ENCODE measurements at regions not wholly inside any gene's neighbourhood (a gene's known extent, or its start where the extent isn't known, plus 50 kb on each side); places are given as distances from the start of the nearest gene placed in this dataset.
"Not testable (repeated sequence)": the region's sequence is repeated elsewhere in the genome, so short reads cannot be mapped to it uniquely, and the experiment has no call there.

DNA sequence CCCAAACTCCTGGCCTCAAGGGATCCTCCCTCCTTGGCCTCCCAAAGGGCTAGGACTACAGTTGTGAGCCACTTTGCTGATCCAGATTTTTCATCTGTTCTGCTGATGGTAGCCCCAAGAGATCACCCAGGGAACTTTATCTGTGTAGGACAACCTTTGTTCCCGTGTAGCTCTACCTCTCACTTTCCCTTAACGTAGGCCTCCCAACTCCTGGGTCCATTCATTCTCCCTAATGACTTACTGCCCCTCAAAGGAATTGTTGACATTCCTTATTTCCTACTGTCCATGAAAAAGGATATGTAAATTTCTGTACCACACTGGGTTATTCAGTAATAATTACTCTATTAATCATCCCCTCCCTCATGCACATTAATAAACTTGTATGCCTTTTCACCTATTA, 51.0 kb upstream of the PHF24 start:
- DNase-seq (ENCODE audit: extremely low read depth, low read depth, low spot score) = no peak

DNA sequence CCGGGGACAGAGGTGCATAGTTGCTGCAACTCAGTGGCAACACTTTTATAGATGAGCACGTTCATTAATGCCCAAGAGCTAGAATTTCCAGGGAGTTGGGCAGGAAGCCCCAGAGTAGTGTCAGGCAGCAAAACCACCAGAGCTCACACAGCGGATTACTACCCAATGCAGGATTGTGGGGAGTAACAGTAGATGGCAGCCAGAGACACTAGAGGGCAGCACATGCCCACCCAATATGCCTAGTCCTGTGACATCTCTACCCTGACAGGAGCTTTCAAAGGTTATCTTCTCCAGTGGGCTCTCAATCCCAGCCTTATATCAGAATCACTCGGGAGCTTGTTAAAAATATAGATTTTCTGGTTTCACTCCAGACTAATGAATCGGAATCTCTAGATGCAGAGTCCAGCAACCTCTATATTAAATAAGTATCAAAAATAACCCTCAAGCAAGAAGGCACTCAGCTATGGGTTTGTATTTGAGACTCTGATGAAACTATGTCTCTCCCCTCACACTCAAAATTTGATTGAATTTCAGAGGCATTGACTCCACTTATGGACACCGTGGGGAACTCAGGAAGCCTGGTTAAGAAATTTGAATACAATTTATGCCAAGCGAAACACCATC, 58.4 kb upstream of the PHF24 start:
- peak; percentile 42 for DNase-seq (ENCODE audit: extremely low read depth, low read depth, low spot score)

DNA sequence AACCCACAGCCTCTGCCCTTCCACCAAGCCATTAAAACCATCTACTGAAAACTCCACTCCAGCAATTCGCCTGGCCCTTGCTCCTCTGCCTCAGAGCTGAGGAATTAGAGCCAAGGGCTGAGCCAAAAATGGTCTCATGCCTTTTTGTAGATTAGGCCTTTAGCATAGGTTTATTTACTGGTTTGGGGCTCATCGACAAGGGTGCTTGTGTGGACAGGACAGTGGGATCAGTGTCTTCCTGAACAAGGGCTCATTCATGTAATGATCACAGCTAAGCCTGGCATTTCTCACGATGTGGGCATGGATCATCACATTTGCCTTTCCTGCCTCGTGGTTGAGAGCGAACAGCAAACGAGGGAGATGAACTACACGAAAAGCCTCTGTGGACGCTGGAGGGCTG, 59.2 kb upstream of the PHF24 start:
- DNase-seq (ENCODE audit: extremely low read depth, low read depth, low spot score) = no peak

DNA sequence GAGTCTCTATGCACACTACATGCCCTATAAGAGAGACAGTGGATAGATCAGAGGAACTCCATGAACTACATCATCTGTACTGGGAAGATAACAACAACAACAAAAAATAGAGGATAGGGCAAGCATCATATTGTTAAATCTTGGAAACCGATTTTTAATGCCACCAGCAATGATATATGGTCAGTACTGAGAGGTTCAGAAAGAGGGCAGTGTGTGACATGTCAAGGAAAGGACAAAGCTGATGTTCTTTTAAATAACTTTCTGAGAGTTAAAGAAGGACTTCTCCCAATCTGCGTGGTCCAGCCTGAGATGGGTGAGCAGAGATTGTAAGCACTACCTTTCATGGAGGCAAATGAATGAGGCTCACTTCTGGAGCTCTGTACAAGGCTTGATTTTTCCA, 62.0 kb upstream of the PHF24 start:
- DNase-seq (ENCODE audit: extremely low read depth, low read depth, low spot score) = no peak

DNA sequence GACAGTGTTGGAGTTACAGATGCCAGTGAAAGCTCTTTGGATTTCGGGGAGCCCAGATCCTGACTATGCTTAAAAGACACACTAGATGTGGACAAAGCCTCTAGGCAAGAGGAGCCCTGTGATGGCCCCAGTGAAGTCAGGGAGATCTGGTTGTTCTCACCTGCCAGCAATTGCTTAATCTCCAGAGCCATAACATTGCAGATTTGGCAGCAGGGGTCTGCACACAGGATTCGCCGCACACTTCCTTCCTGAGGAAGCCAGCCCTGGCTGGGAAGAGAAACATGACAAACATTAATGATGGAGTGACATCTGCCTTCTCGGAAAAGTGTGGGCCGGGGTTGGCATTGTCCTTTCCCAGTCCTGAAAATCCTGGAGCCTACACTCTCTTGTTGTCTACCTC, 65.2 kb upstream of the PHF24 start:
- no peak for DNase-seq (ENCODE audit: extremely low read depth, low read depth, low spot score)

DNA sequence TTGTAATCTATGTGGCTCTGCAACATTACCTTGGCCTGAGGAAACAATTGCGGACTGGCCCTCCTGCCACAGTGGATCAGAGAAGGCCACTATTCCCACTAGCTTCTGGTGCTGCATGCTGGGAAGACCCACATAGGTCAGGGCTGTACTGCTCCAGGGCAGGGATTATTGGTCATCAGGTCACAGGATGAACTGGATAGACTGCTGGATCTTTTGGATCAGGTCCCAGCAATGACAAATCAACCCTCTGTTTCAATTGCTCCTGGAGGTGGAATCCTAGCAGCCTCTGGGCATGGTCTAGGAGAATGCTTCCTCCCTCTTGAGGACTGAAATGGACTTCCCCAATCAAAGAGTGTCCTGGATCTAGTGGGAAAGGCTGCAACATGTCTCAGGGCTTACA, 66.7 kb upstream of the PHF24 start:
- DNase-seq (ENCODE audit: extremely low read depth, low read depth, low spot score) = no peak

DNA sequence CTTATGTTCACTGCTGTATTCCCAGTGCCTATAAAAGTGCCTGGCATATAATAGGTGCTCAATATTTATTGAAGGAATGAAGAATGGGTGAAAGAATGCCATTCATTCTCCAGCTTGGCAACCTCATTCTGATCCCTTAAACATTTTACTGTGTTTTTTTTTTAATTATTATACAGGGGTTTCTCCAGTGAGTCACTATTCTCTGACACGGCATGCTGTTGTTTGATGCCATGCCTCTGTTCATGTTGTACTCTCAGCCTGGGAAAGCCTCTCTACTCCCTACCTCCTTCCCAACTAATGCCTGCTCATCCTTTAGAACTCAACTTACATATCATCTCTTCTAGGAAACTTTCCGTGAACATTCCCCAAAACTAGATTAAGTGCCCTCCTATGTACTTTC, 70.2 kb upstream of the PHF24 start:
- DNase-seq (ENCODE audit: extremely low read depth, low read depth, low spot score) = no peak

DNA sequence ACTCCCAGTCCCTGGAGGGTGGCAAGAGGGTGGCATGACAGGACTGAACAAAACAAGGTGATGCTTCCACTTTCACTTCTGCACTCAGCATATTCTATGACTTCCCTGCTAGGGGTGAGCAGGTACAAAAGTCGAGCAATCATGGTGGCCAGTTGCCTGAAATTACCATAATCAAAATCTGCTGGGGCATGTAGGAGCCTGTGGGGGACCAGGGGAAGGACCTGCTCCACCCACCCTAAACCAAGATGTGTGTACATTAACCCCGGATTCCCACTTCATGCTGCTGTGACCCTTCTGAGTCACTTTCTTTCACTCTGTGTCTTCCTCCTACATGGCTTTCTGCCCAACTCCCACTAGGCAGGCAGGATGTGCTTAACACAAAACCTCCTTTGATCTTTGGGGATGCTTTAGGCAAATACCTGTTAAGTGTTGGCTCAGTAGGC, 73.3 kb upstream of the PHF24 start:
- DNase-seq (ENCODE audit: extremely low read depth, low read depth, low spot score) = no peak

DNA sequence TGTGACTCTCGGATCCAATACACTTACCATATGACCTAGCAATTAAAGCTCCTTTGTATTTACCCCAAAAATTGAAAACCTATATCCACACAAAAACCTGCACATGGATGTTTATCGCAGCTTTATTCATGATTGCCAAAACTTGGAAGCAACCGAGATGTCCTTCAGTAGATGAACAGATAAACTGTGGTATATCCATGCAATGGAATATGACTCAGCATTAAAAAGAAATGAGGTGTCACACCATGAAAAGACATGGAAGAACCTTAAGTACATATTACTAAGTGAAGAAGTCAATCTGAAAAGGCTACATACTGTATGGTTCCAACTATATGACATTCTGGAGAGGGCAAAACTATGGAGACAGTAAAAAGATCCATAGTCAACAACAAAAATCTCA, 82.0 kb upstream of the PHF24 start:
- no peak for DNase-seq (ENCODE audit: extremely low read depth, low read depth, low spot score)

DNA sequence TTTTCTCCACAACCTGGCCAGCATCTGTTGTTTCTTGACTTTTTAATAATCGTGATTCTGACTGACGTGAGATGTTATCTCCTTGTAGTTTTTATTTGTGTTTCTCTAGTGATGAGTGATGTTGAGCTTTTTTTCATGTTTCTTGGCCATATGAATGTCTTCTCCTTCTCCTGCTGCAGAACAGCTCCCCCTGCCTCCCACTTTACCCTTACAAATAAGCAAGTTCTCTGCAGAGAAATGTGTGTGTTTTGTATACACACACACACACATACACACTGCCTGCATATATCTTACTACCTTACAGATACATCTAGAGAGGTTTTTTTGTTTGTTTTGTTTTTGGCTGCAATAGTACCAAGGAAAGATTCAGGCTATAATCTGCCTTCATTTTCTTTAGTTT, 88.7 kb upstream of the PHF24 start:
- no peak for DNase-seq (ENCODE audit: extremely low read depth, low read depth, low spot score)

DNA sequence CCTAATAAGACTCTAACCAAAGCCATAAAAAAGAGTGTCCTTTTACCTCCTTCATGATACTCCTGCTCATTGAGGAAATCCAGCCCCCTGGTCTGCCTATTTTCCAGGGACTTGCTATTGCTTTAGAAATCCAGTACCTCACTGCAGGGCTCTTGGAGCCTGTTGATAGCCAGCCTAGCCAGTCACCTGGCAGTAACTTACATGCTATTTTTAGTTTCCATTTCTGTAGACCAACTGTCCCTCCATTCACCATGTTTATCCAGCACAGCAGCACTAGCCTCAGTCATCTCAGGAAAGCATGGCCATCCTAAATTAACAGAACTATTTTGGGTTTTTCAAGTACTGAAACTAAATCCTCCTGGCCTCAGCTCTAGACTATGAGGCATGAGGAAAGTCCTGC, 91.5 kb upstream of the PHF24 start:
- DNase-seq (ENCODE audit: extremely low read depth, low read depth, low spot score) = no peak

DNA sequence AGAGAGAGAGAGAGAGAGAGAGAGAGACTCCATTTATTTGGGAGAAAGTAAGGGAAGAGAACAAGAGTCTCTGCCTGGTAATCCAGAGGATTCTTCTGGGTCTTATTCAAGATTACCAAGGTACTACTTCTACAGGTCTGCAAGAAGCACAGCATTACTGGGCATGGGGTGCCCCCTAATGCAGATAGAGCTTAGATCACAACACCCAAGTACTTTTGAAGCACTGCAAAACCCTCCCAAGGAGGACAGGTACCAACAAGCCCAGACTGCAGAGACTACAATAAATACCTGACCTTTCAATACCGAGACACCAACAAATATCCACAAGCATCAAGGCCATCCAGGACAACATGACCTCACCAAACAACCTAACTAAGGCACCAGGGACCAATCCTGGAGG, 94.7 kb upstream of the PHF24 start:
- no peak for DNase-seq (ENCODE audit: extremely low read depth, low read depth, low spot score)

DNA sequence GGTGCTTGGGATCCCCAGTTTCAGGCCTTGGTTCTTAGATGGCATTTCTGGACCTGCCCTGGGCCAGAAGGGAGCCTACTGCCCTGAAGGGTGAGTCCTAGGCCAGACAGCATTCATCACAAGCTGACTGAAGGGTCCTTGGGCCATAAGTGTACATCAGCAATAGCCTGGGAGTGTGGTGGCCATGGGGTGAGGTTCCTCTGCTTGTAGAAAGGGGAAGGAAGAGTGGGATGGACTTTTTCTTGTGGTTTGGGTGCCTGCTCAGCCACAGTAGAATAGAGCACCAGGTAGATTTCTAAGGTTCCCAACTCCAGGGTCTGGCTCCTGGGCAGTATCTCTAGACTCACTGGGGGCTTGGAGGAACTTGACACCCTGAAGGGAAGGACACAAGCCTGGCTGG, 95.2 kb upstream of the PHF24 start:
- no peak for DNase-seq (ENCODE audit: extremely low read depth, low read depth, low spot score)

DNA sequence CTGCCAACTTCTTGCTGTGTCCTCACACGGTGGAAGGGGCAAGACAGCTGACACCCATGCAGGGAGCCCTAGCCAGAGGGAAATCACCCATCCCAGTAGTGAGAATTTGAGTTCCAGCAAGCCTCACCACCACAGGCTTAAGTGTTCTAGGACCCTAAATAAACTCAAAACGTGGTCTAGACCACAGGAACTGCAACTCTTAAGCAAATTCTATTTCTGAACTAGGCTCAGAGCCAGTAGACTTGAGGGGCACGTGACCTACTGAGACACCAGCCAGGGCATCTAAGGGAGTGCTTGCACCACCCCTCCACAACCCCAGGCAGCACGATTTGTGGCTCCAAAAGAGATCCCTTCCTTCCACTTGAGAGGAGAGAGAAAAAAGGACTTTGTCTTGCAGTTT, 96.0 kb upstream of the PHF24 start:
- no peak for DNase-seq (ENCODE audit: extremely low read depth, low read depth, low spot score)

DNA sequence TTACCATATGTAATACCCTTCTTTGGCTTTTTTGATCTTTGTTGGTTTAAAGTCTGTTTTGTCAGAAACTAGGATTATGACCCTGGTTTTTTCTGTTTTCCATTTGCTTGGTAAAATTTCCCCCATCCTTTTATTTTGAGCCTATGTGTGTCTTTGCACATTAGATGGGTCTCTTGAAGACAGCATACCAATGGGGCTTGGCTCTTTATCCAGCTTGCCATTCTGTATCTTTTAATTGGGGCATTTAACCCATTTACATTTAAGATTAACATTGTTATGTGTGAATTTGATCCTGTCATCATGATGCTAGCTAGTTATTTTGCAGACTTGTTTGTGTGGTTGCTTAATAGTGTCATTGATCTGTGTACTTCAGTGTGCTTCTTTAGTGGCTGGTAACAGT, 103.1 kb upstream of the PHF24 start:
- DNase-seq (ENCODE audit: extremely low read depth, low read depth, low spot score) = not testable (repeated sequence)

DNA sequence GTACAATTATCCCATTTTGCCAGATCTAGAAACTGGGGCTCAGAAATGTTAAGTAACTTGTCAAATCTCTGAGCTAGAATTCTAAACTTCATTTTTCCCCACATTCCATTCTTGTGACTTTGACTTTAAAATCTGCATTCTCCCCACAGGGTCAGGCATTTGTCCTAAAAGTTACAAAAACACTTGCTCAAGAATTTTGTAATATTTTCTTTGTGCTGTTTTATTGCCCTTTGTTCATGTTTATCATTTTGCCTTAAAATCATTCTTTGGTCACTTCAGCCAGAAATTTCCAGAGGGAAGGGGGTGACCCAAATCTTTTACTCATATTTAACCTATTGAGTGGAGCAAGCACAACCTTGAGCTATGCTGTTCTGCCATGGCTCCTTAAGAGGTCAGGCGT, 120.1 kb upstream of the CCL21 start:
- no peak for DNase-seq (ENCODE audit: extremely low read depth, low read depth, low spot score)

DNA sequence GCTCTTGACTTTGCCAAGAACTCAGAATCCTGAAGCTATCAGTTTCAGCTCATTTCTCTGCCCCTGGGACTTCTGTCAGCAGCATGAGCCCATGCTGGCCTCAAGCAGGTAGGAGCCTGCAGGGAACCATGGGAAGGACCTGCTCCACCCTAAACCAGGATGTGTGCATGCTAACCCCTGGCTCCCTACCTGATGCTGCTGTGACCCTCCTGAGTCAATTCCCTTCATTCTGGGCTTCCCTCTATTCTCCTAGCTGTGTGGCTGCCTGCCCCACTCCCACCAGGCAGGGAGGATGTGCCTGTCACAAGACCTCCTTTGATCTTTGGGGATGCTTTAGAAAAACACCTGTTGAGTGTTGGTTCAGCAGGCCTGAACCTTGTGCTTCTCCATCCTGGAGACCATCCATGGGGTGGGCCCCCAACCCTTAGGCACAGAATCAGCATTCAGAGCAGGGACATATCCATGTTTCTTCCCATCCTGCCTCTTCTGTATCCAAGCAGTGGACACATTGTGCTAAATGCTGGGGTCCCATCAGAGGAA, 117.1 kb upstream of the CCL21 start:
- DNase-seq (ENCODE audit: extremely low read depth, low read depth, low spot score) = no peak

DNA sequence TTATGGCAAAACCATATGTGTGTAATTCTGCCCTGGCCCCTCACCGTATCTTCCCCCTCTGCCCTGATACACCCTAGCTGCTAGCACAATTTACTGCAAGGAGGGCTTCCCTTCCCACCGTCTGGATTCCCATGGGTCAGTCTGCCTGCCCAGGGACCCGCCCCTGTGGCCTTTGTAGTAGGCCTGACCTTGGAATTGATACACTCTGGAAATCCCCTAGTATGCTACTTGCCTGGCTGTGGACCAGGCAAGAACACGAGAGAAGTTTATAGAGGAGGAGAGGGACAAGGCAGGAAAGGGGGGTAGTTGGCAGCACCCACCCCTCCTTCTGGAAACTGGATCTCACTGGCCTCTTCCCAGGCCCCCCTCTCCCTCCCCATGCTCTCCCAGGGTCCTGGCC, 115.8 kb upstream of the CCL21 start:
- no peak for DNase-seq (ENCODE audit: extremely low read depth, low read depth, low spot score)

DNA sequence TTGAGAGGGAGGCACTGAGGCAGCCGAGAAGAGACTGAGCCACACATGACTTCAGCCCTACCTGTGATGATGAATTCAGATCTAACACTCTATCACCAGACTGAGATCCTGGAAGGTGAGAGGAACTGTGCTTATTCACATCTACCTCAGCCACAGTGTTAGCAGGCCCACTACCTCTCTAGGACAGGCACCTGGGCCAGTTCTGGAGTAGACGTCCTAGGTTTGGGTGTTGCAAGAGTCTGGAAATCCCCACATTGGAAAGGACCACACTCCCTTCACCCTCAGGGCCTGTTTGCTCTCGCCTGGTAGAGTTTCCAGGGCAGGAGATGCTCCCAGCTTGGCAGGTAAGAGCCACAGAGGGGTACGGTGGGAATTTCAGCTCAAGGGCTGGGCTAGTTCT, 113.8 kb upstream of the CCL21 start:
- DNase-seq (ENCODE audit: extremely low read depth, low read depth, low spot score) = no peak

DNA sequence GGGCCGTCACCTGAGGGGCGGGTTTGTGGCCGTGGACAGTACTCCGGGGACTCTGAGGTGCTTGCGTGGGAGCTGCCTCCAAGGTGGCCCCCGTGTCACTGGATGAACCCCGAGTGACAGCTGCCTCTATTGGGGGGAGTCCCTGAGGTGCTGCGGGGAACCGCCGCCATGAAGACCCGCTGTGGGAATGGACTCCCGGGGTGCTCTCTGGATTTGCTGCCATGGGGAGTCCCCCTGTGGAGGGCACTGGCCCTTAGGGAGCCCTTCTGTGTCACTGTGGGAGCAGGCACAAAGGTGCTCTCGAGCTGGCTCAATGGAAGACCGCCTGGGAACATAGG, 100.2 kb upstream of the CCL21 start:
- DNase-seq (ENCODE audit: extremely low read depth, low read depth, low spot score) = no peak

DNA sequence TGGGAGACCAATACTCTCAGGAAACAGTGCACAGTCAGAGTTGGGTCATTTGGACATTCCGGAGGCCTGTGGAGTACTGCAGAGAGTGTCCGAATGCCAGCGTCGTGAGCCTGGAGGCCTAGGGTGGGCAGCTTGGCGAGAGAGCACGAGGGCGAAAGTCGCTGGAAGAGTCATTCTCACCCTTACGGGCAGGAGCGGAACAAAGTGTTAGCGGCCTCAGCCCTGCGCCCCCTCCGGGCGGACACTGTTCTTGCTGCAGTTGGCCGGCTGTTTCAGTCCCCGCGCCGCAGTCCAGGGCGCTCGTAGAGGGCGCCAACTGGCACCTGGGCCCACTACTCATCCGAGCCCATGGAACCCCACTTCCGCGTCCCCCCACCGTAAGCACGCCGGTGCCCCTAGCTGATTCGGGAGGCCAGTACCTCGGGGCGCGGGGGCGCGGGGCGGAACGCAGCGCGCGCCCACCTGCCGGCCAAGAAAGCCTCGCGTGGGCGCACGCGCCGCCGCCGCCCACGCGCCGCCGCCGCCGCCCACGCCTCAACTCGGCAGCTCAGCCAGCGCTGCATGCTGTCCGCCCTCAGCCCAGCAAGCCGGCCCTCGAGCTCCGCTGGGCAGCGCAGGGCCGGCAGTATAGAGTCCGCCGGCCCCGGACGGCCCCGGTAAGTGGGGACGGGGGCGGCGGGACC, 99.7 kb upstream of the CCL21 start:
- no peak for DNase-seq (ENCODE audit: extremely low read depth, low read depth, low spot score)

DNA sequence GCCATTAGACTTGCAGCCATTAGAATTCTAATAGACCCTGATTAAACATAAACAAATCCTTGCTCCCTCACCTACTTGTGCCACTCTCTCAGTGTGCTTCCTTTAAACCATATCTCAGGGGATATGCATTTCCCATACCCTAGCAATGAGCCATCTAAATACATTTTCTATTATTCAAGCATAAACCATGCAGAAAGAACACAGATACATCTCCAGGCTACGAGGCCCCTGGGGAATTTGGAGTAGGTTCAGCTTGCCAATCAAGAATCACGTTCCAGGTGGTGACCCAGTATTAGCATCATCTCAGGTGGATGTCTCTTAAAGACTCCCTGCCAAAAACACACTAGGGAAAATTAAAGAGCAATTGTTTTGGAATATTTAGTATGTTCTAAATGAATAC, 93.0 kb upstream of the CCL21 start:
- DNase-seq (ENCODE audit: extremely low read depth, low read depth, low spot score) = no peak

DNA sequence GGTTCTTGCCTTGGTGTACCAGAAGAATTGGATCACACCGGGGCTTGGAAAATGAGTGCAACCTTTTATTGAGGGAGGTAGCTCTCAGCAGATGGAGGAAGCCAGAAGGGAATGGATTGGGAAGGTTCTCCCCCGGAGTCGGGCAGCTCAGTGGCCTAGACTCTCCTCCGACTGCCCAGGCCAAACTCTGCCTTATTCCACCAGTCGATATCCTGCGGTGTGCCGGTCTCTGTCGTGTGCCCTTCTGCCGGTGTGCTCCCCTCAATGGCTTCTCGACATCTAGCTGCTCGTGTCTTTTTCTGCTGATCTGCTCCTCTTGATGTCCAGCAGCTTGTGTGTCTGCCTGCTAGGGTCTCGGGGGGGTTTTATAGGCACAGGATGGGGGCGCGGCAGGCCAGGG, 87.4 kb upstream of the CCL21 start:
- no peak for DNase-seq (ENCODE audit: extremely low read depth, low read depth, low spot score)

Measured in glomerular endothelial cell (primary cell).